Adrenal gland (tissue), 9 donors: ENCODE measurements at regions not wholly inside any gene's neighbourhood (a gene's known extent, or its start where the extent isn't known, plus 50 kb on each side); places are given as distances from the start of the nearest gene placed in this dataset.

ENCODE experiments used
- DNase-seq, 7 donors: peaks; one replicate each; pipeline ENCODE4 v3.0.0-alpha.2; 2019 to 2020
- H3K27ac ChIP-seq, 5 donors: fragments of 200-600 bp; sonication (generic) in 4 of 5; 1 replicate in 3 of 5; 2 replicates in 2 of 5; pipeline versions ENCODE4 v1.5.1 to v1.8.0; 2016 to 2020; ENCODE audit warnings: mild to moderate bottlenecking in 1 of 5
- H3K27me3 ChIP-seq: fragments of 200-600 bp; 2 replicates; pipeline ENCODE4 v1.8.0; 2021
- H3K36me3 ChIP-seq, 2 donors: fragments of 200-600 bp; replicated peaks in 1 of 2; 1 replicate in 1 of 2; 2 replicates in 1 of 2; pipeline versions ENCODE4 v1.5.1 to v1.8.0; 2018 to 2022
- H3K4me1 ChIP-seq, 2 donors: fragments of 200-600 bp; replicated peaks in 1 of 2; 1 replicate in 1 of 2; 2 replicates in 1 of 2; pipeline versions ENCODE4 v1.5.1 to v1.8.0; 2018 to 2021
- H3K4me3 ChIP-seq, 4 donors: fragments of 200-600 bp; sonication (generic) in 3 of 4; one replicate each; pipeline ENCODE4 v1.5.1; 2016 to 2018
- H3K9me3 ChIP-seq, 3 donors: fragments of 200-600 bp; sonication (generic) in 1 of 3; replicated peaks in 1 of 3; 1 replicate in 2 of 3; 2 replicates in 1 of 3; pipeline versions ENCODE4 v1.5.1 to v1.8.0; 2016 to 2021
- POLR2A ChIP-seq, 2 donors: fragments of 450-650 bp; IDR thresholded peaks; one replicate each; pipeline ENCODE4 v1.6.1; 2017; ENCODE audit warnings: antibody characterized with exemption in 2 of 2, mild to moderate bottlenecking in 2 of 2, moderate library complexity in 1 of 2
- WGBS, 4 donors: extraction: QIAGEN DNeasy Blood & Tissue Kit in 2 of 4; methylation state at CpG; one replicate each; pipeline versions ENCODE4 v1.1.5 to v1.1.7; 2013 to 2017; 5-methylcytosine and 5-hydroxymethylcytosine counted together
- intact Hi-C, 2 donors: fragments of 100-400 bp; cut with DNase I; formaldehyde crosslinking; loops; one replicate each; pipeline versions ENCODE4 v1.14.1 to v1.15.0; 2022 to 2023
- TF ChIP-seq, protein P1 (sequence below), 6 experiments: fragments of 450-650 bp in 4 of 6; fragments of 200-600 bp in 2 of 6; sonication (generic) in 1 of 6; IDR thresholded peaks; 1 replicate in 5 of 6; 2 replicates in 1 of 6; pipeline versions ENCODE4 v1.5.1 to v1.8.0; 2016 to 2021; ENCODE audit warnings: antibody characterized with exemption in 6 of 6, mild to moderate bottlenecking in 2 of 6, moderate library complexity in 1 of 6
- donor health status: healthy with polysubstance abuse.
- donor health status: Bipolar disorder and iron deficiency.
- donor health status: DM: yes; HTN: yes; CAD: no.
- donor health status: DM: no; HTN: no; CAD: no.
- donor health status: DM: no; HTN: no; CAD: no.

DNA sequence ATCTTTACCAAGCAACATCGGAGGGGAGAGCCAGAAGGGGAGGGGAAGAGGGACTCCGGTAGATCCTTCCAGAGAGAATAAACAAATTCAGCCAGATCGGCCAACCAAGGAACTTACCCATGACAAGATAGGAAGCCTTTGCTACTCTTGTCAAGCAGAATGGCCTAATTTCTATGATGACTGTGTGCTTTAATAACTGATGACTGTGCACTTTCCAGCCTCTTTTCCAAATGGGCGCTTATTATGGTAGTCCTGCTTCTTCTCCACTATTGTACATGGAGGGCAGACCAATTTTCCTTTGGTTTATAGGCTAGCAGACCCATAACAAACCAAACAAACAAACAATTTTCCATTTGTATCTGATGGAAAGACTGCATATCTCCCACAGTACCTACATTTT is 163.8 kb upstream of the RFX3 start:
- Histone ChIP-seq H3K36me3 (no peaks in the 10 kb centered on the region), H3K4me3 (no peak overlapping the region), H3K27me3 (no peaks in the 10 kb centered on the region), H3K27ac (no peak overlapping the region), H3K4me1 (no peaks in the 10 kb centered on the region), H3K9me3 (no peaks in the 10 kb centered on the region)
- WGBS, 4 donors = 68 to 95% (median 84%) methylated on average over 4 of the region's 4 CpGs
- TF ChIP-seq, protein P1, sequence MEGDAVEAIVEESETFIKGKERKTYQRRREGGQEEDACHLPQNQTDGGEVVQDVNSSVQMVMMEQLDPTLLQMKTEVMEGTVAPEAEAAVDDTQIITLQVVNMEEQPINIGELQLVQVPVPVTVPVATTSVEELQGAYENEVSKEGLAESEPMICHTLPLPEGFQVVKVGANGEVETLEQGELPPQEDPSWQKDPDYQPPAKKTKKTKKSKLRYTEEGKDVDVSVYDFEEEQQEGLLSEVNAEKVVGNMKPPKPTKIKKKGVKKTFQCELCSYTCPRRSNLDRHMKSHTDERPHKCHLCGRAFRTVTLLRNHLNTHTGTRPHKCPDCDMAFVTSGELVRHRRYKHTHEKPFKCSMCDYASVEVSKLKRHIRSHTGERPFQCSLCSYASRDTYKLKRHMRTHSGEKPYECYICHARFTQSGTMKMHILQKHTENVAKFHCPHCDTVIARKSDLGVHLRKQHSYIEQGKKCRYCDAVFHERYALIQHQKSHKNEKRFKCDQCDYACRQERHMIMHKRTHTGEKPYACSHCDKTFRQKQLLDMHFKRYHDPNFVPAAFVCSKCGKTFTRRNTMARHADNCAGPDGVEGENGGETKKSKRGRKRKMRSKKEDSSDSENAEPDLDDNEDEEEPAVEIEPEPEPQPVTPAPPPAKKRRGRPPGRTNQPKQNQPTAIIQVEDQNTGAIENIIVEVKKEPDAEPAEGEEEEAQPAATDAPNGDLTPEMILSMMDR (IDR thresholded peaks at IDR 0.05) = no peak
- TF ChIP-seq POLR2A (IDR thresholded peaks at IDR 0.05) = no peak
- no peak for DNase-seq
- intact Hi-C loops = no loop called here

DNA sequence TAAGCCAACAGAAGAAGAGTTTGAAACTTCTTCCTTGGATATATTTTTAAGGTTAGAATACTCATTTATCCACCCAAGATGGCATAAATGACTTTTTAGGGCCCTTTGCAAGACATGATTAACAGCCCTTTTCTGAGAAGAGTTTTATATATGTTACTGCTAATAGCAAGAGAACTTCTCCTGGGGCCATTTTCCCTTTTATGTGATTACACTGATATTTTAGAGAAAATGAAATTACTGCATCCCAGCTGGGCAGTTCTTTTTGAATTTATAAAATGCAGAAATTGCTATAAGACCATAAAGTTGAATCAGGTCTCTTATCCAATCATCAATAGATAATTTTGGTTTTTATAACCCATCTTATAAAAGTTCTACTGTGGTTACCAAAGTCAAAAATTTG is 161.3 kb upstream of the RFX3 start:
- H3K27me3 ChIP-seq = no peaks in the 10 kb centered on the region
- TF ChIP-seq, protein P1 (IDR thresholded peaks at IDR 0.05) = no peak
- no peak for TF ChIP-seq POLR2A (IDR thresholded peaks at IDR 0.05)
- H3K27ac ChIP-seq = no peak overlapping the region
- no peaks in the 10 kb centered on the region for H3K9me3 ChIP-seq
- DNase-seq = no peak
- no peak overlapping the region for H3K4me3 ChIP-seq
- H3K36me3 ChIP-seq = no peaks in the 10 kb centered on the region
- no peaks in the 10 kb centered on the region for H3K4me1 ChIP-seq
- intact Hi-C loops = no loop called here

DNA sequence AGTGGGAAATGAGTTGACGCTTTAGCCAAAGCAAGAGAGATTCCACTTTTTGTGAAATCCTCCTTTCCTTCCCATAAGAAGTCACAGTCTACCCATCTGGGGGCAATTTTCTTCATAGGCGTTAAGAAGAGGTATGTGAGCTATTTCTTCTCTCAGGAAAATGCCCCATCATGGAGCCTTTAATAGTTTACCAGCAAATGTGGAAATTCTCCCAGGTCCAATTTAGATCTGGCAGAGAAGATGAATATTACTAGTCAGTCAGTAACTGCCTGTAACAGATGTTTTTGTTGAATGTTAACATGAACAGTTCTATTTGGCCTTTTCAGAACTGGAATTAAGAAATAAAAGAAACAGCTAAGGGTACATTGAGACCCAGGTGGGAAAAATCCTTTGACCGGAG is 156.4 kb upstream of the RFX3 start:
- no peaks in the 10 kb centered on the region for H3K9me3 ChIP-seq
- no peaks in the 10 kb centered on the region for H3K27me3 ChIP-seq
- no peak for TF ChIP-seq POLR2A (IDR thresholded peaks at IDR 0.05)
- no peaks in the 10 kb centered on the region for H3K36me3 ChIP-seq
- no peak overlapping the region for H3K4me3 ChIP-seq
- 90 to 94% (median 94%) methylated on average over 3 of the region's 3 CpGs for WGBS, 4 donors
- no peak overlapping the region for H3K27ac ChIP-seq
- intact Hi-C loops = no loop called here
- no peaks in the 10 kb centered on the region for H3K4me1 ChIP-seq
- DNase-seq = no peak

DNA sequence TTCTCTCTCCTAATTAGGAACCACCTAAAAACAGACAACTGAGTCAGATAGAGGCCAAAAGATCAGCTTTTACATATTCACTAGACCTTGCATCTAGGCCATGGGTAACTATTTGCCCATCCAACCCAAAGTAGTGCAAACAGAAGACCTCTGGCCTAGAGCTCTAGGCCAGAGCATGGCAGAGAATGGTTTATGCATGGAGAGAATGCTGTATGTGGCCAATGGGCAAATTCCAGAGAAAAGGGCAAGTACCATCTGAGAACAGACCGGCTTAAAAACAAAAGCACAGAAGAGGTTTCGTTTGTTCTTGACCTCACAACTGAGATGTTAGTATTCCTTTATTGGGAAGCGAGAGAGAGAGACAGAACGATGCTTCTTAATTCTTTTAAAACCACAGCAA is 151.7 kb upstream of the RFX3 start:
- Histone ChIP-seq H3K4me1 (no peaks in the 10 kb centered on the region), H3K4me3 (no peak overlapping the region), H3K27me3 (no peaks in the 10 kb centered on the region), H3K36me3 (no peaks in the 10 kb centered on the region), H3K9me3 (no peaks in the 10 kb centered on the region), H3K27ac (no peak overlapping the region)
- WGBS, 4 donors = 91 to 96% (median 94%) methylated on average over 4 of the region's 4 CpGs
- TF ChIP-seq POLR2A (IDR thresholded peaks at IDR 0.05) = no peak
- TF ChIP-seq, protein P1 (IDR thresholded peaks at IDR 0.05) = no peak
- DNase-seq = no peak
- intact Hi-C loops = no loop called here

DNA sequence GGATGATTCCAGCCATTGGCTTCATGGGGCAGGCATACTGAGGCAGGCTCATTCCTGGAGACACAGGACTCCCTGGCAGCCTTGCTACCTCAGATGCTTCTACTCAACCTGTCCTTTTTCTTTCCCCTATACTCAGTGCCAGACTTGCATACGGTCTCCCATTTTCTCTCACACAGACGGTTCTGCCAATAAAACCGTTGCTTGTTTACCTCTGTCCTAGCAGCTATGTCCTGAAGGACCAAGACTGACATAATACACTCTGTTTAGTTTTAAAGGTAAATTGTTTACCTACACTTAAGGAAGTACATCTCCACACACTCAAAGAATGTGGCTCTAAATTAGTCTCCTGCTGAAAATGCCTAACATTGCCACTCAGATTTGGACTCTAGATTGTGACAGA is 151.0 kb upstream of the RFX3 start:
- Histone ChIP-seq H3K9me3 (no peaks in the 10 kb centered on the region), H3K4me1 (no peaks in the 10 kb centered on the region), H3K36me3 (no peaks in the 10 kb centered on the region), H3K4me3 (no peak overlapping the region), H3K27me3 (no peaks in the 10 kb centered on the region), H3K27ac (no peak overlapping the region)
- WGBS, 4 donors = 75 to 89% (median 82%) methylated on average over 3 of the region's 3 CpGs
- TF ChIP-seq, protein P1 (IDR thresholded peaks at IDR 0.05) = no peak
- no peak for TF ChIP-seq POLR2A (IDR thresholded peaks at IDR 0.05)
- DNase-seq = no peak
- intact Hi-C loops = no loop called here
